NT2/D1 (cell line): ENCODE measurements at regions not wholly inside any gene's neighbourhood (a gene's known extent, or its start where the extent isn't known, plus 50 kb on each side); places are given as distances from the start of the nearest gene placed in this dataset.

Experiments
- DNase-seq: peaks from one replicate; pipeline ENCODE4 v3.0.0-alpha.2; 2011; ENCODE audit warnings: low read depth, low spot score
- H3K27me3 ChIP-seq: 2 replicates; pipeline ENCODE4 v1.6.0; 2011; ENCODE audit warnings: mild to moderate bottlenecking; ENCODE audit not compliant: insufficient read length, insufficient read depth
- H3K36me3 ChIP-seq: 2 replicates; pipeline ENCODE4 v1.6.1; 2011; ENCODE audit warnings: mild to moderate bottlenecking, low read length, mixed read lengths; ENCODE audit not compliant: insufficient read depth, insufficient read length
- H3K4me1 ChIP-seq: 2 replicates; pipeline ENCODE4 v1.5.1; 2011; ENCODE audit not compliant: insufficient read depth, insufficient read length
- H3K4me3 ChIP-seq: 2 replicates; pipeline ENCODE4 v1.5.1; 2011; ENCODE audit warnings: low read depth; ENCODE audit not compliant: insufficient read length
- H3K9ac ChIP-seq: 2 replicates; pipeline ENCODE4 v1.6.0; 2011; ENCODE audit warnings: low read depth; ENCODE audit not compliant: insufficient read length
- H3K9me3 ChIP-seq: 2 replicates; pipeline ENCODE4 v1.5.1; 2011; ENCODE audit warnings: mild to moderate bottlenecking, low read length; ENCODE audit not compliant: insufficient read depth
- SUZ12 ChIP-seq: IDR thresholded peaks from 2 replicates; pipeline ENCODE4 v1.6.1; 2011; ENCODE audit not compliant: insufficient read length, insufficient read depth; ENCODE audit errors: extremely low read depth
- YY1 ChIP-seq: IDR thresholded peaks from 2 replicates; pipeline ENCODE4 v1.6.1; 2011; ENCODE audit not compliant: insufficient read length, insufficient read depth
- ZNF274 ChIP-seq: IDR thresholded peaks from 2 replicates; pipeline ENCODE4 v1.6.1; 2011; ENCODE audit warnings: mild to moderate bottlenecking, low read depth, low read length

GRCh38 chr3:64805248-64805647, 117.4 kb upstream of the ADAMTS9 start:
- H3K4me3 ChIP-seq, result no peak overlapping the region
- H3K27me3 ChIP-seq, result no peaks in the 10 kb centered on the region
- H3K36me3 ChIP-seq, result peaks cover 2% of the 10 kb centered on the region
- no peaks in the 10 kb centered on the region for H3K9me3 ChIP-seq
- DNase-seq, result no peak
- TF ChIP-seq SUZ12, result no peak
- TF ChIP-seq ZNF274, result no peak
- TF ChIP-seq YY1, result no peak
- H3K9ac ChIP-seq, result no peak overlapping the region
- no peaks in the 10 kb centered on the region for H3K4me1 ChIP-seq

GRCh38 chr3:64803469-64803868, 115.7 kb upstream of the ADAMTS9 start:
- Histone ChIP-seq H3K27me3 (no peaks in the 10 kb centered on the region), H3K9me3 (no peaks in the 10 kb centered on the region), H3K36me3 (peaks cover 7% of the 10 kb centered on the region), H3K4me1 (no peaks in the 10 kb centered on the region), H3K4me3 (no peak overlapping the region), H3K9ac (no peak overlapping the region)
- TF ChIP-seq ZNF274 (no peak), YY1 (no peak), SUZ12 (no peak)
- DNase-seq, result no peak

- Histone ChIP-seq H3K9ac (no peak overlapping the region), H3K4me3 (no peak overlapping the region), H3K9me3 (no peaks in the 10 kb centered on the region), H3K4me1 (no peaks in the 10 kb centered on the region), H3K36me3 (peaks cover 7% of the 10 kb centered on the region), H3K27me3 (no peaks in the 10 kb centered on the region)
- no peak for TF ChIP-seq ZNF274
- TF ChIP-seq SUZ12, result no peak
- no peak for TF ChIP-seq YY1
- DNase-seq, result no peak
Observed at GRCh38 chr3:64802460-64802859, 114.7 kb upstream of the ADAMTS9 start.

GRCh38 chr3:64801856-64802255, 114.1 kb upstream of the ADAMTS9 start:
- Histone ChIP-seq H3K36me3 (peaks cover 7% of the 10 kb centered on the region), H3K4me3 (no peak overlapping the region), H3K4me1 (no peaks in the 10 kb centered on the region), H3K9ac (no peak overlapping the region), H3K27me3 (no peaks in the 10 kb centered on the region), H3K9me3 (no peaks in the 10 kb centered on the region)
- TF ChIP-seq YY1, result no peak
- TF ChIP-seq SUZ12, result no peak
- TF ChIP-seq ZNF274, result no peak
- no peak for DNase-seq

GRCh38 chr3:64799606-64800005, 111.8 kb upstream of the ADAMTS9 start:
- Histone ChIP-seq H3K9me3 (no peaks in the 10 kb centered on the region), H3K36me3 (peaks cover 7% of the 10 kb centered on the region), H3K27me3 (no peaks in the 10 kb centered on the region), H3K4me3 (no peak overlapping the region), H3K4me1 (no peaks in the 10 kb centered on the region), H3K9ac (no peak overlapping the region)
- DNase-seq, result no peak
- TF ChIP-seq ZNF274 (no peak), SUZ12 (no peak), YY1 (no peak)

- no peak overlapping the region for H3K4me3 ChIP-seq
- no peaks in the 10 kb centered on the region for H3K9me3 ChIP-seq
- DNase-seq, result no peak
- no peaks in the 10 kb centered on the region for H3K4me1 ChIP-seq
- peaks cover 7% of the 10 kb centered on the region for H3K36me3 ChIP-seq
- no peak for TF ChIP-seq YY1
- no peak for TF ChIP-seq SUZ12
- no peak for TF ChIP-seq ZNF274
- H3K9ac ChIP-seq, result no peak overlapping the region
- no peaks in the 10 kb centered on the region for H3K27me3 ChIP-seq
Observed at GRCh38 chr3:64798316-64798715, 110.5 kb upstream of the ADAMTS9 start.

GRCh38 chr3:64796607-64797399, 109.0 kb upstream of the ADAMTS9 start:
- peaks cover 7% of the 10 kb centered on the region for H3K36me3 ChIP-seq

More at GRCh38 chr3:64796607-64797399, 109.0 kb upstream of the ADAMTS9 start:
- no peaks in the 10 kb centered on the region for H3K9me3 ChIP-seq
- no peak for TF ChIP-seq YY1
- no peak for TF ChIP-seq SUZ12
- TF ChIP-seq ZNF274, result no peak
- no peaks in the 10 kb centered on the region for H3K27me3 ChIP-seq
- H3K9ac ChIP-seq, result no peak overlapping the region
- no peak overlapping the region for H3K4me3 ChIP-seq
- no peaks in the 10 kb centered on the region for H3K4me1 ChIP-seq
- DNase-seq, result no peak
